CD4-positive, alpha-beta T cell (primary cell): ENCODE measurements at regions not wholly inside any gene's neighbourhood (a gene's known extent, or its start where the extent isn't known, plus 50 kb on each side); places are given as distances from the start of the nearest gene placed in this dataset.

Source experiments
- ATAC-seq: fragments of 200-7000 bp; cut with Tn5 transposase; one replicate; pipeline ENCODE4 v1.10.0; 2022; ENCODE audit warnings: mild to moderate bottlenecking; ENCODE audit not compliant: poor library complexity
- CTCF ChIA-PET: fragments of 350-600 bp; sonication (Branson Sonifier 250); formaldehyde crosslinking; loops from one replicate; lab custom pipeline; 2021; ENCODE audit warnings: antibody characterized with exemption, inconsistent platforms; lab: Charles Lee
- POLR2A ChIA-PET: fragments of 350-600 bp; sonication (Branson Sonifier 250); formaldehyde crosslinking; loops from one replicate; lab custom pipeline; 2021; ENCODE audit warnings: antibody characterized with exemption, inconsistent platforms; lab: Charles Lee
- DNase-seq, 14 experiments: peaks; one replicate each; pipeline ENCODE4 v3.0.0-alpha.2; 2013 to 2020; ENCODE audit warnings: mixed read lengths in 2 of 14
- H3K27ac ChIP-seq, 2 donors: one replicate each; pipeline versions ENCODE4 v1.5.1 to v1.7.0; 2013; ENCODE audit warnings: low read length in 2 of 2, low read depth in 1 of 2, mild to moderate bottlenecking in 1 of 2
- H3K27me3 ChIP-seq, 2 experiments: 1 replicate in 1 of 2; 2 replicates in 1 of 2; pipeline versions ENCODE4 v1.6.1 to v1.7.0; 2013; ENCODE audit warnings: low read length in 2 of 2, control low read depth in 1 of 2, mild to moderate bottlenecking in 1 of 2, moderate library complexity in 1 of 2; ENCODE audit not compliant: insufficient read depth in 2 of 2, control insufficient read depth in 1 of 2
- H3K36me3 ChIP-seq: one replicate; pipeline ENCODE4 v1.6.1; 2013; ENCODE audit warnings: low read length, control low read depth; ENCODE audit not compliant: insufficient read depth
- H3K4me1 ChIP-seq: one replicate; pipeline ENCODE4 v1.6.1; 2013; ENCODE audit warnings: low read length, control low read depth; ENCODE audit not compliant: insufficient read depth
- H3K4me3 ChIP-seq: one replicate; pipeline ENCODE4 v1.5.1; 2013; ENCODE audit warnings: mild to moderate bottlenecking, low read length, moderate library complexity
- H3K9me3 ChIP-seq, 2 experiments: 1 replicate in 1 of 2; 2 replicates in 1 of 2; pipeline versions ENCODE4 v1.6.1 to v1.7.0; 2013; ENCODE audit warnings: low read length in 2 of 2, mild to moderate bottlenecking in 2 of 2, control low read depth in 1 of 2, moderate library complexity in 1 of 2; ENCODE audit not compliant: control insufficient read depth in 1 of 2, insufficient read depth in 1 of 2
- H3K27ac Mint-ChIP-seq: one replicate; pipeline ENCODE4 v1.8.0; 2020; ENCODE audit warnings: mixed read lengths
- H3K27me3 Mint-ChIP-seq: one replicate; pipeline ENCODE4 v1.8.0; 2021; ENCODE audit warnings: mixed read lengths
- H3K36me3 Mint-ChIP-seq: one replicate; pipeline ENCODE4 v1.8.0; 2021; ENCODE audit warnings: low read depth, mixed read lengths
- H3K4me1 Mint-ChIP-seq: one replicate; pipeline ENCODE4 v1.8.0; 2021; ENCODE audit warnings: low read depth, mixed read lengths
- H3K4me3 Mint-ChIP-seq: one replicate; pipeline ENCODE4 v1.8.0; 2020; ENCODE audit warnings: mild to moderate bottlenecking, mixed read lengths
- H3K9me3 Mint-ChIP-seq: one replicate; pipeline ENCODE4 v1.8.0; 2020; ENCODE audit warnings: mixed read lengths
- CTCF ChIP-seq: fragments of 200-600 bp; IDR thresholded peaks from one replicate; pipeline ENCODE4 v1.8.0; 2022; ENCODE audit warnings: antibody characterized with exemption, mild to moderate bottlenecking
- intact Hi-C, 2 experiments: fragments of 100-400 bp; cut with DNase I in 1 of 2; cut with micrococcal nuclease in 1 of 2; formaldehyde crosslinking; loops; one replicate each; pipeline versions ENCODE4 v1.15.1 to v1.9.0; 2023 to 2025; cut with DNase I, micrococcal nuclease

DNA sequence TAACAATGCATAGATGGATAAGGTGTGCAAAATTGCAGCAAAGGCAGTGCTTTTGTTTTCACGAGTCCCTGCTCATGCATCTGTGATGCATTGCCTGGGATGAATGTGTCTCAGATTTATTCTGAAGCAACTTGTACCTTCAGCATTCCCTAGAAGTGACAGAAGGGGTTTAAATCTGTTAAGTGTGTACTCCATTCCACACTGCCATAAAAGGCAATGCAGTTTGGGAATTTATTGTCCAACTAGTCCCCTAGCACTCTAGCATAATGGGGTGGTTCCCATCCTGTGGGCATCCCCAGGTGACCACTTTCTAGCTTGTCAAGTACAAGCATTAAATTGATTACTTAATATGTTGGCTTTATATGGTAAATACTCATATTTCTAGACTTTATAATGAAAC lies 306.5 kb upstream of the CBLB start:
- H3K4me1 Mint-ChIP-seq = peaks cover 66% of the 10 kb centered on the region
- H3K9me3 Mint-ChIP-seq = no peaks in the 10 kb centered on the region
- ATAC-seq (no peak), DNase-seq (no peak)
- Histone ChIP-seq H3K4me3 (no peak overlapping the region), H3K27ac (no peak overlapping the region), H3K4me1 (peaks cover 19% of the 10 kb centered on the region), H3K36me3 (no peaks in the 10 kb centered on the region), H3K27me3 (no peaks in the 10 kb centered on the region), H3K9me3 (no peaks in the 10 kb centered on the region)
- CTCF ChIA-PET = no interaction called here
- H3K27ac Mint-ChIP-seq = peak overlapping the region; percentile 79
- H3K36me3 Mint-ChIP-seq = no peaks in the 10 kb centered on the region
- intact Hi-C loops = loop anchor here in 1 of 2 experiments (5.0 kb wide), 1 partner anchor 423 kb away; no protein-coding TSS in a partner anchor
- H3K27me3 Mint-ChIP-seq = no peaks in the 10 kb centered on the region
- peak overlapping the region; percentile 31 for H3K4me3 Mint-ChIP-seq
- TF ChIP-seq CTCF = no peak
- POLR2A ChIA-PET = no interaction called here

DNA sequence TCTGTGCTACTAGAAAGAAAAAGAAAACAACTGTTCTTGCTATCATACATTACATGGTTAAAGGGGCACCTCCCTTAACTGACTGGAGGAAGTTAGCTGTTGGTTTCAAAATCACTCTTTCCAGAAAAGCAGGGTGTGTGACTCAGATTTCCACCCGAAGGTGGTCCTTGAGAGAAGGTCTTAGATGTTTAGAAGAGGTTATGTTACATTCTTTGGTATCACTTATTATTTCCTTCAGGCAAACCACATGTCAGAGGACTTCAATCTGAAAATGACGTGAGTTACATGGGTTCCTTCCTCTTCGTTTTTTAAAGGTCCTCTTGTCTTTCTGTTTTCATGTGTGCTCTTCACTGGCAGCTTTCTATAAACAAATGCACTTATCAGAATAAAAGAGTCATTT lies 307.9 kb upstream of the CBLB start:
- intact Hi-C loops = loop anchor here (2.0 to 5.0 kb wide), 2 partner anchors 14 to 424 kb away; no protein-coding TSS in a partner anchor
- Histone ChIP-seq H3K27me3 (no peaks in the 10 kb centered on the region), H3K4me1 (peaks cover 19% of the 10 kb centered on the region), H3K4me3 (peak overlapping the region; percentile 40), H3K27ac (peak overlapping the region in 1 of 2 donors; percentile 72), H3K36me3 (no peaks in the 10 kb centered on the region), H3K9me3 (no peaks in the 10 kb centered on the region)
- Mint-ChIP-seq H3K4me3 (peak overlapping the region; percentile 78), H3K4me1 (peaks cover 53% of the 10 kb centered on the region), H3K27ac (peak overlapping the region; percentile 79), H3K27me3 (no peaks in the 10 kb centered on the region), H3K36me3 (no peaks in the 10 kb centered on the region), H3K9me3 (no peaks in the 10 kb centered on the region)
- DNase-seq (peak in 13 of 14 experiments; percentile 4 to 84 (median 45)), ATAC-seq (peak; percentile 92)
- no peak for TF ChIP-seq CTCF
- POLR2A ChIA-PET = interaction anchor here (0.7 to 2.2 kb wide), 4 partner anchors 8 to 490 kb away, joined by 3 to 5 read pairs (median 4); no protein-coding TSS in a partner anchor
- CTCF ChIA-PET = no interaction called here

DNA sequence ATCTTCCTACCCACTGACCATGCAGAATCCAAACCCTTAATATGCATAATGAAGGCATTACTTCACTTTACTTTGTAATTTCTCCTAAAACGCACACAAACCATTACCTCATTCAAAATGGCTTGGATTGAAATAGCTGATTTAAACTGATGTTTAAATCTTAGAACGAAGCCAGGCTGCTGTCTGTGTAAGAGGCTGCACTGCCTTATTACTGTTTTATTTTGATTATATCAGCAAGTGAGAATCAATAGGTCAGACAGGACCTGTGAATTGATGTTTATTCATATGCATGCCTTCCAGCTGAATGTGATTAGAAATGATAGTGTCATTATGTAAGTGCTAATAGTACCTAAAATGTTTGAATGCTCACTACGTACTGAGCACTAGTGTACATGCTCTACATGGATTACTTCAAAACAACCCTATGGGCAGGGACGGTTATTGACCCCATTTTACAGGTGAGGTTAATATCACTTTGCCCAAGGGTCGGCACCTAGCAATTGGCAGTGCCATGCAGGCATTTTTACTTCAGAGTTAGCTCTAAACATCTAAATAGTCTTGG lies 314.2 kb upstream of the CBLB start:
- Mint-ChIP-seq H3K4me3 (no peak overlapping the region), H3K4me1 (peaks cover 36% of the 10 kb centered on the region), H3K27ac (no peak overlapping the region), H3K9me3 (no peaks in the 10 kb centered on the region), H3K36me3 (no peaks in the 10 kb centered on the region), H3K27me3 (no peaks in the 10 kb centered on the region)
- Histone ChIP-seq H3K4me3 (no peak overlapping the region), H3K27ac (no peak overlapping the region), H3K27me3 (no peaks in the 10 kb centered on the region), H3K9me3 (no peaks in the 10 kb centered on the region), H3K36me3 (no peaks in the 10 kb centered on the region), H3K4me1 (peaks cover 3% of the 10 kb centered on the region)
- POLR2A ChIA-PET = no interaction called here
- ATAC-seq = no peak
- intact Hi-C loops = no loop called here
- DNase-seq = no peak
- CTCF ChIA-PET = no interaction called here
- TF ChIP-seq CTCF = no peak
